IMR-90 (cell line): ENCODE measurements at regions not wholly inside any gene's neighbourhood (a gene's known extent, or its start where the extent isn't known, plus 50 kb on each side); places are given as distances from the start of the nearest gene placed in this dataset.

Experiments used
- ATAC-seq: fragments of 200-7000 bp; cut with Tn5 transposase; 2 replicates; pipeline ENCODE4 v1.9.1; 2020; ENCODE audit warnings: low read depth, mild to moderate bottlenecking, moderate library complexity
- BruUV-seq: library from RNA; stranded (reverse); fragments of 400-500 nt; replicated peaks from 2 replicates; lab custom pipeline; 2021; lab: Mats Ljungman, UMichigan
- CTCF ChIA-PET: fragments of 300-600 bp; formaldehyde crosslinking; extraction: SDS; loops from one replicate; lab custom pipeline; 2021; ENCODE audit warnings: antibody characterized with exemption; lab: Yijun Ruan, JAX
- POLR2A ChIA-PET: fragments of 300-600 bp; sonication (Branson Sonifier 250); formaldehyde crosslinking; loops from one replicate; lab custom pipeline; 2022; ENCODE audit warnings: antibody characterized with exemption; ENCODE audit not compliant: unreplicated experiment; lab: Charles Lee
- DNase-seq: peaks from one replicate; pipeline ENCODE4 v3.0.0; 2013
- H2AFZ ChIP-seq: replicated peaks from 2 replicates; pipeline ENCODE3; 2013; ENCODE audit warnings: low read length, mild to moderate bottlenecking; ENCODE audit not compliant: poor library complexity
- H2AK5ac ChIP-seq: 2 replicates; pipeline ENCODE4 v1.6.1; 2013; ENCODE audit warnings: low read depth, low read length, inconsistent platforms
- H2AK9ac ChIP-seq: replicated peaks from 2 replicates; pipeline ENCODE3; 2013; ENCODE audit warnings: mild to moderate bottlenecking, low read depth, low read length, moderate library complexity; ENCODE audit not compliant: poor library complexity
- H2BK120ac ChIP-seq: 2 replicates; pipeline ENCODE4 v1.6.1; 2013; ENCODE audit warnings: low read depth, low read length, inconsistent platforms
- H2BK15ac ChIP-seq: 3 replicates; pipeline ENCODE4 v1.6.1; 2013; ENCODE audit warnings: low read depth, low read length, inconsistent platforms
- H2BK20ac ChIP-seq: 2 replicates; pipeline ENCODE4 v1.6.1; 2013; ENCODE audit warnings: low read depth, mild to moderate bottlenecking, inconsistent platforms, low read length, moderate library complexity
- H2BK5ac ChIP-seq: 2 replicates; pipeline ENCODE4 v1.6.1; 2013; ENCODE audit warnings: mild to moderate bottlenecking, low read depth, low read length, inconsistent platforms; ENCODE audit not compliant: poor library complexity, severe bottlenecking
- H3K14ac ChIP-seq: replicated peaks from 2 replicates; pipeline ENCODE4 v1.6.1; 2013; ENCODE audit warnings: low read depth, low read length, inconsistent platforms
- H3K18ac ChIP-seq: 2 replicates; pipeline ENCODE4 v1.6.1; 2013; ENCODE audit warnings: low read depth, low read length, control low read depth
- H3K23ac ChIP-seq: 2 replicates; pipeline ENCODE4 v1.6.1; 2013; ENCODE audit warnings: low read depth, low read length, inconsistent platforms
- H3K27ac ChIP-seq: 2 replicates; pipeline ENCODE4 v1.5.1; 2013; ENCODE audit warnings: mild to moderate bottlenecking, control low read depth, low read length; ENCODE audit not compliant: insufficient read depth
- H3K27me3 ChIP-seq: 2 replicates; pipeline ENCODE4 v1.6.1; 2013; ENCODE audit warnings: low read length; ENCODE audit not compliant: control insufficient read depth, insufficient read depth
- H3K36me3 ChIP-seq: 2 replicates; pipeline ENCODE4 v1.6.1; 2013; ENCODE audit warnings: low read length, mixed read lengths; ENCODE audit not compliant: control insufficient read depth, insufficient read depth
- H3K4ac ChIP-seq: 2 replicates; pipeline ENCODE4 v1.6.1; 2013; ENCODE audit warnings: low read depth, low read length, inconsistent platforms
- H3K4me1 ChIP-seq: 2 replicates; pipeline ENCODE4 v1.6.1; 2013; ENCODE audit warnings: low read length, mixed read lengths; ENCODE audit not compliant: control insufficient read depth, insufficient read depth
- H3K4me2 ChIP-seq: 2 replicates; pipeline ENCODE4 v1.6.1; 2013; ENCODE audit warnings: low read depth, mild to moderate bottlenecking, control low read depth, low read length, moderate library complexity
- H3K4me3 ChIP-seq: 2 replicates; pipeline ENCODE4 v1.5.1; 2013; ENCODE audit warnings: low read depth, mild to moderate bottlenecking, control low read depth, low read length, moderate library complexity; ENCODE audit not compliant: insufficient read depth
- H3K56ac ChIP-seq: 2 replicates; pipeline ENCODE4 v1.6.1; 2013; ENCODE audit warnings: low read length, inconsistent platforms; ENCODE audit not compliant: insufficient read depth; ENCODE audit errors: extremely low read depth
- H3K79me1 ChIP-seq, 2 experiments: 2 replicates each; pipeline ENCODE4 v1.6.1; 2013; ENCODE audit warnings: low read length in 2 of 2, inconsistent platforms in 1 of 2, low read depth in 1 of 2
- H3K9ac ChIP-seq: 2 replicates; pipeline ENCODE4 v1.6.1; 2013; ENCODE audit warnings: low read depth, low read length, control low read depth
- H3K9me1 ChIP-seq: 2 replicates; pipeline ENCODE4 v1.6.1; 2013; ENCODE audit warnings: low read length, inconsistent platforms; ENCODE audit not compliant: insufficient read depth
- H3K9me3 ChIP-seq: 2 replicates; pipeline ENCODE4 v1.6.1; 2013; ENCODE audit warnings: low read length; ENCODE audit not compliant: control insufficient read depth, insufficient read depth
- H4K20me1 ChIP-seq: 2 replicates; pipeline ENCODE4 v1.6.1; 2013; ENCODE audit warnings: low read length, inconsistent platforms; ENCODE audit not compliant: insufficient read depth
- H4K5ac ChIP-seq: 2 replicates; pipeline ENCODE4 v1.6.1; 2013; ENCODE audit warnings: mild to moderate bottlenecking, low read depth, low read length, control low read depth
- H4K8ac ChIP-seq, 2 experiments: 2 replicates each; pipeline ENCODE4 v1.6.1; 2013; ENCODE audit warnings: low read depth in 2 of 2, low read length in 2 of 2, control low read depth in 1 of 2, inconsistent platforms in 1 of 2
- H4K91ac ChIP-seq: 2 replicates; pipeline ENCODE4 v1.6.1; 2013; ENCODE audit warnings: low read depth, low read length, inconsistent platforms; ENCODE audit not compliant: insufficient read depth
- NFE2L2 ChIP-seq: fragments of 150-350 bp; IDR thresholded peaks from 2 replicates; pipeline ENCODE4 v1.6.1; 2016; ENCODE audit warnings: low read depth, mild to moderate bottlenecking, low read length
- RAD21 ChIP-seq: IDR thresholded peaks from 2 replicates; pipeline ENCODE4 v1.6.1; 2012; ENCODE audit warnings: low read length, improper control_type of control experiment
- SMC3 ChIP-seq: fragments of 150-350 bp; IDR thresholded peaks from 2 replicates; pipeline ENCODE4 v1.6.1; 2016; ENCODE audit warnings: low read depth, mild to moderate bottlenecking, antibody characterized with exemption, low read length, moderate library complexity
- WGBS, 2 experiments: methylation state at CpG; one replicate each; pipeline versions ENCODE4 v1.1.5 to v1.1.7; 2013; ENCODE audit warnings: missing lambda C conversion rate in 2 of 2; ENCODE audit not compliant: insufficient read length in 1 of 2; ENCODE audit errors: extremely low coverage in 2 of 2; 5-methylcytosine and 5-hydroxymethylcytosine counted together
- dilution Hi-C: fragments of 300-500 bp; cut with HindIII; formaldehyde crosslinking; loops from one replicate; pipeline ENCODE4 v1.14.3; 2018; ENCODE audit warnings: low sequenced_read_pairs; ENCODE audit not compliant: unreplicated experiment
- in situ Hi-C: fragments of 300-500 bp; cut with MboI; formaldehyde crosslinking; loops from 3 replicates; pipeline ENCODE4 v1.14.3; 2019; ENCODE audit warnings: low sequenced_read_pairs, inconsistent platforms, mixed read lengths
- intact Hi-C: fragments of 100-400 bp; cut with micrococcal nuclease; formaldehyde crosslinking; loops from 2 replicates; pipeline ENCODE4 v1.10.0; 2022
- TF ChIP-seq, protein P1 (sequence below): conservative IDR thresholded peaks from 2 replicates; pipeline ENCODE4 v1.5.1; 2012; ENCODE audit warnings: mild to moderate bottlenecking, low read depth, low read length, improper control_type of control experiment

GRCh38 chr3:159429702-159430101, 558.9 kb upstream of the IL12A start:
- H4K91ac ChIP-seq = no peak overlapping the region
- in situ Hi-C loops = no loop called here

More at GRCh38 chr3:159429702-159430101, 558.9 kb upstream of the IL12A start:
- H3K23ac ChIP-seq = no peak overlapping the region
- no peak overlapping the region for H2BK120ac ChIP-seq
- no peak overlapping the region for H3K4me3 ChIP-seq
- TF ChIP-seq SMC3 (no peak), NFE2L2 (no peak), RAD21 (no peak)
- TF ChIP-seq, protein P1, sequence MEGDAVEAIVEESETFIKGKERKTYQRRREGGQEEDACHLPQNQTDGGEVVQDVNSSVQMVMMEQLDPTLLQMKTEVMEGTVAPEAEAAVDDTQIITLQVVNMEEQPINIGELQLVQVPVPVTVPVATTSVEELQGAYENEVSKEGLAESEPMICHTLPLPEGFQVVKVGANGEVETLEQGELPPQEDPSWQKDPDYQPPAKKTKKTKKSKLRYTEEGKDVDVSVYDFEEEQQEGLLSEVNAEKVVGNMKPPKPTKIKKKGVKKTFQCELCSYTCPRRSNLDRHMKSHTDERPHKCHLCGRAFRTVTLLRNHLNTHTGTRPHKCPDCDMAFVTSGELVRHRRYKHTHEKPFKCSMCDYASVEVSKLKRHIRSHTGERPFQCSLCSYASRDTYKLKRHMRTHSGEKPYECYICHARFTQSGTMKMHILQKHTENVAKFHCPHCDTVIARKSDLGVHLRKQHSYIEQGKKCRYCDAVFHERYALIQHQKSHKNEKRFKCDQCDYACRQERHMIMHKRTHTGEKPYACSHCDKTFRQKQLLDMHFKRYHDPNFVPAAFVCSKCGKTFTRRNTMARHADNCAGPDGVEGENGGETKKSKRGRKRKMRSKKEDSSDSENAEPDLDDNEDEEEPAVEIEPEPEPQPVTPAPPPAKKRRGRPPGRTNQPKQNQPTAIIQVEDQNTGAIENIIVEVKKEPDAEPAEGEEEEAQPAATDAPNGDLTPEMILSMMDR = no peak
- ChIA-PET POLR2A (no interaction called here), CTCF (interaction anchor here (0.6 kb wide), 1 partner anchor 10 kb away, joined by 4 read pairs; no protein-coding TSS in a partner anchor)
- H3K4ac ChIP-seq = no peak overlapping the region
- no peaks in the 10 kb centered on the region for H4K20me1 ChIP-seq
- no peak overlapping the region for H2BK15ac ChIP-seq
- no peak overlapping the region for H3K56ac ChIP-seq
- no peak overlapping the region for H3K14ac ChIP-seq
- H3K9me3 ChIP-seq = no peaks in the 10 kb centered on the region
- no peak overlapping the region for H2AK5ac ChIP-seq
- H4K8ac ChIP-seq = no peak overlapping the region
- H3K27ac ChIP-seq = no peak overlapping the region
- ATAC-seq = no peak
- no peak for DNase-seq
- no peak overlapping the region for H2AK9ac ChIP-seq
- no peak overlapping the region for H3K18ac ChIP-seq
- intact Hi-C loops = no loop called here
- H3K27me3 ChIP-seq = peaks cover 3% of the 10 kb centered on the region; the same call in 1 of the 2 replicates
- BruUV-seq = no TSS peak
- no peaks in the 10 kb centered on the region for H3K36me3 ChIP-seq
- H2BK20ac ChIP-seq = no peak overlapping the region
- H2AFZ ChIP-seq = no peak overlapping the region
- no peak overlapping the region for H2BK5ac ChIP-seq
- no peak overlapping the region for H3K9ac ChIP-seq
- dilution Hi-C loops = no loop called here
- H3K4me1 ChIP-seq = no peaks in the 10 kb centered on the region
- no peaks in the 10 kb centered on the region for H3K9me1 ChIP-seq
- H3K79me1 ChIP-seq = no peaks in the 10 kb centered on the region
- no peak overlapping the region for H3K4me2 ChIP-seq
- no peak overlapping the region for H4K5ac ChIP-seq
- no CpG with 5 or more reads among the region's 2 CpGs for WGBS, 2 experiments
